WERI-Rb-1 (cell line): ENCODE measurements at regions not wholly inside any gene's neighbourhood (a gene's known extent, or its start where the extent isn't known, plus 50 kb on each side); places are given as distances from the start of the nearest gene placed in this dataset.

Experiments
- DNase-seq: peaks from one replicate; pipeline ENCODE4 v3.0.0-alpha.2; 2020
- H3K27ac ChIP-seq: fragments of 250-450 bp; sonication (Bioruptor Pico); 2 replicates; pipeline ENCODE4 v1.5.1; 2020; ENCODE audit warnings: mild to moderate bottlenecking, moderate library complexity
- H3K27me3 ChIP-seq: fragments of 250-450 bp; sonication (Bioruptor Pico); 2 replicates; pipeline ENCODE4 v1.5.1; 2021; ENCODE audit warnings: mild to moderate bottlenecking, low read depth, moderate library complexity; ENCODE audit not compliant: insufficient read depth, severe bottlenecking
- H3K36me3 ChIP-seq: fragments of 250-450 bp; sonication (Bioruptor Pico); 2 replicates; pipeline ENCODE4 v1.5.1; 2020; ENCODE audit warnings: mild to moderate bottlenecking, moderate library complexity
- H3K4me3 ChIP-seq: 2 replicates; pipeline ENCODE4 v1.5.1; 2011; ENCODE audit warnings: low read depth, mild to moderate bottlenecking, control low read depth, low read length
- H3K9me3 ChIP-seq: fragments of 250-450 bp; sonication (Bioruptor Pico); 2 replicates; pipeline ENCODE4 v1.5.1; 2021; ENCODE audit warnings: mild to moderate bottlenecking, moderate library complexity; ENCODE audit not compliant: severe bottlenecking
- CTCF ChIP-seq: IDR thresholded peaks from 2 replicates; pipeline ENCODE4 v1.5.1; 2011; ENCODE audit warnings: low read depth, mild to moderate bottlenecking, control low read depth, inconsistent platforms, low read length

- H3K9me3 ChIP-seq = no peaks in the 10 kb centered on the region
- TF ChIP-seq CTCF = no peak
- H3K4me3 ChIP-seq = no peak overlapping the region
- no peak for DNase-seq
- H3K27me3 ChIP-seq = no peaks in the 10 kb centered on the region
- no peak overlapping the region for H3K27ac ChIP-seq
- no peaks in the 10 kb centered on the region for H3K36me3 ChIP-seq
Observed at GRCh38 chr4:129604632-129605255, 508.8 kb downstream of the C4orf33 start.

- Histone ChIP-seq H3K27me3 (no peaks in the 10 kb centered on the region), H3K36me3 (no peaks in the 10 kb centered on the region), H3K27ac (no peak overlapping the region), H3K4me3 (no peak overlapping the region), H3K9me3 (no peaks in the 10 kb centered on the region)
- DNase-seq = peak; percentile 13
- TF ChIP-seq CTCF = no peak
Observed at GRCh38 chr4:129614611-129615010, 518.7 kb downstream of the C4orf33 start.

DNA sequence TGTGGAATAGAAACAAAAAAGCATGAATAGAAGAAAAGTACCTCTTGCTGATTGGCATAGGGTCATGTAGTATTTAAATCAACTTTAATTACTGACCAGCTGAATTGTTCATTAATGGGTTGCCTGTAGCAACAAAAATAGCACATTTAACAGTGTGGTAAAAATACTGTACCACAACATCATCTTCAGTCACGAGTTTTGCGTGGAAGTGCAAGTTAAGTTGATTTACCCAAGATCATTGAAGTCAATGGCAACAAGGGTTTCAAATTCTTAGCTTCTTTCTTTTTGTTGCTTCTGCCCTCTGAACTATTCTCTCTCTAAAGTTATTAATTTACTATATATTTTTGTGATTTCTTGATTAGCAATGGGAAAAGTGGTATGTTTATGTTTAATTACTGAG, 526.6 kb downstream of the C4orf33 start:
- no peak for DNase-seq

DNA sequence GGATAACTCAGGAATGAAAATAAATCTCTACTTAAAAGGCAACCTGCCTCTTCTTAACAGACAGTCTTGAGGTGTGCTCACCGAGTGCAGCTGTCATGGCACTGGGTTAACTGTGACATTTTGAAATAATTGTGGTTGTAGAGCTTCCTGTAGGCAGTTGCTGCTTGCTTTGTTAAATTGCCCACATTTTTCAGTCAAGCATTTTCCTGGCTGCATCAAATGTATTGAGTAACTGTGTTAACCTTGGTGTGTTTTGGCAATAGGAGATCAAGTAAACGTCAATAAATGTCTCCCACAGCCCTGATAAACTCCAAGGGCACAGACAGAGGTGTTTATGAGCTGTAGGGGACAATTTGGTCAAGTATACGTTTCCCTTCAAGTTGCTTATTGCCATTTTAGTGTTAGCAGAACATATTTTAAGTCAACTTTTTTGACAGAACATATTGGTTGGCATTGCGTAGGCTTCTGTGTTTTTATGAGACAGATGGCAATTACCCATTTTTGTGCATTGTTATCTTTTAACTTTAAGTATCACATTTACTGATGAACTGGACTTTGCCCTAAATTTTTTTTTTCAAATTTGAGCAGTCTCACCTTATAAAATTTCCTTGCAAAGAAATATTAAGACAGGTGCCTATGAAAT, 527.4 kb downstream of the C4orf33 start:
- TF ChIP-seq CTCF = no peak
- H3K9me3 ChIP-seq = no peaks in the 10 kb centered on the region
- no peaks in the 10 kb centered on the region for H3K27me3 ChIP-seq
- DNase-seq = no peak
- H3K4me3 ChIP-seq = no peak overlapping the region
- no peaks in the 10 kb centered on the region for H3K36me3 ChIP-seq
- H3K27ac ChIP-seq = no peak overlapping the region

More for the DNA sequence above, 526.6 kb downstream of the C4orf33 start:
- Histone ChIP-seq H3K36me3 (no peaks in the 10 kb centered on the region), H3K9me3 (no peaks in the 10 kb centered on the region), H3K27me3 (no peaks in the 10 kb centered on the region), H3K4me3 (no peak overlapping the region), H3K27ac (no peak overlapping the region)
- no peak for TF ChIP-seq CTCF

GRCh38 chr4:129641179-129641578, 545.2 kb downstream of the C4orf33 start:
- Histone ChIP-seq H3K36me3 (no peaks in the 10 kb centered on the region), H3K27me3 (no peaks in the 10 kb centered on the region), H3K27ac (no peak overlapping the region), H3K4me3 (no peak overlapping the region), H3K9me3 (no peaks in the 10 kb centered on the region)
- peak; percentile 78 for TF ChIP-seq CTCF
- DNase-seq = peak; percentile 69

DNA sequence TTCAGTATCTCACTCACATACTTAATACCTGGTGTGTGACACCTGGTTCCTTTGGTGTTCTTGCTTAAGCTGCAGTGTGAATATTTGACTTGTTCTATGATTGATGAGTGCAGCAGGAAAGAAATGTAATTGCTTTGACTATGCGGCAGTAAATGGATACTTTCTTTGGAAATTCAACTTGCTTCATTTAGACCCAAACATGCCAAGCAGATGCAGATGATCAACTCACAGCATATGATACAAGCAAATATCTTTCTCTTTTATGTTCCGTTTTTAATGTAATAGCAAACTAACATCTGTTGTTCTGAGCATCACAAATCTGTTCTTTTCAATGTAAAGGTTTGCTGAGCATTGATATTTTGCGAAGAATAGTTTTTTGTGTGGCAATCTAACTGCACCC, 549.5 kb downstream of the C4orf33 start:
- Histone ChIP-seq H3K27me3 (no peaks in the 10 kb centered on the region), H3K4me3 (no peak overlapping the region), H3K36me3 (no peaks in the 10 kb centered on the region), H3K27ac (no peak overlapping the region), H3K9me3 (no peaks in the 10 kb centered on the region)
- no peak for TF ChIP-seq CTCF
- no peak for DNase-seq
